ENCODE measurements at regions not wholly inside any gene's neighbourhood (a gene's known extent, or its start where the extent isn't known, plus 50 kb on each side); places are given as distances from the start of the nearest gene placed in this dataset.

GRCh38 chr18:69175681-69176080 is 225.0 kb upstream of the DOK6 start:
- no peak for DNase-seq
- H3F3A ChIP-seq (ENCODE audit: insufficient read depth, low read depth): no peaks in the 10 kb centered on the region
- no peak overlapping the region for H3K4me3 ChIP-seq
- H3K9me2 ChIP-seq (ENCODE audit: insufficient read depth): no peaks in the 10 kb centered on the region
- no peak for TF ChIP-seq CTCF (conservative IDR thresholded peaks at IDR 0.05)
- TF ChIP-seq EZH2 (IDR thresholded peaks at IDR 0.05; ENCODE audit: low read depth): no peak
- ChIA-PET POLR2A (ENCODE audit: unreplicated experiment) (no interaction called here), CTCF (no interaction called here)
- H3K4me2 ChIP-seq: no peak overlapping the region
- H3K4me1 ChIP-seq (replicated peaks; ENCODE audit: insufficient read depth): peaks cover 6% of the 10 kb centered on the region
- no peak overlapping the region for H3K27ac ChIP-seq
- no peaks in the 10 kb centered on the region for H4K20me1 ChIP-seq (ENCODE audit: insufficient read depth)
- intact Hi-C loops (cut with micrococcal nuclease; ENCODE audit: unreplicated experiment): no loop called here
- H3K79me2 ChIP-seq (ENCODE audit: low read depth): no peaks in the 10 kb centered on the region
- no TSS peak for BruUV-seq (replicated peaks)
- H3K27me3 ChIP-seq (ENCODE audit: insufficient read depth, low read depth): no peaks in the 10 kb centered on the region
- H2AFZ ChIP-seq: no peak overlapping the region
- no peaks in the 10 kb centered on the region for H3K36me3 ChIP-seq (ENCODE audit: low read depth)
- peaks cover 10% of the 10 kb centered on the region; the same call in 1 of the 2 replicates for H3K9me3 ChIP-seq (ENCODE audit: insufficient read depth, low read depth)

- H3K27ac ChIP-seq: no peak overlapping the region
- TF ChIP-seq CTCF (conservative IDR thresholded peaks at IDR 0.05): no peak
- no peak for TF ChIP-seq EZH2 (IDR thresholded peaks at IDR 0.05; ENCODE audit: low read depth)
- no peaks in the 10 kb centered on the region for H4K20me1 ChIP-seq (ENCODE audit: insufficient read depth)
- H3K79me2 ChIP-seq (ENCODE audit: low read depth): no peaks in the 10 kb centered on the region
- intact Hi-C loops (cut with micrococcal nuclease; ENCODE audit: unreplicated experiment): no loop called here
- no peaks in the 10 kb centered on the region for H3K9me2 ChIP-seq (ENCODE audit: insufficient read depth)
- H2AFZ ChIP-seq: 0 out of 2 replicates have a peak overlapping the region, but pooled peaks have one; percentile 28
- 0 out of 2 replicates have a peak, but pooled peaks cover 9% of the 10 kb centered on the region for H3K9me3 ChIP-seq (ENCODE audit: insufficient read depth, low read depth)
- no peaks in the 10 kb centered on the region for H3K27me3 ChIP-seq (ENCODE audit: insufficient read depth, low read depth)
- no peak for DNase-seq
- no peak overlapping the region for H3K4me3 ChIP-seq
- H3K4me2 ChIP-seq: no peak overlapping the region
- H3K4me1 ChIP-seq (replicated peaks; ENCODE audit: insufficient read depth): peaks cover 3% of the 10 kb centered on the region
- H3F3A ChIP-seq (ENCODE audit: insufficient read depth, low read depth): no peaks in the 10 kb centered on the region
- ChIA-PET POLR2A (ENCODE audit: unreplicated experiment) (no interaction called here), CTCF (no interaction called here)
- no TSS peak for BruUV-seq (replicated peaks)
- H3K36me3 ChIP-seq (ENCODE audit: low read depth): no peaks in the 10 kb centered on the region
Observed at GRCh38 chr18:69176741-69177140, 223.9 kb upstream of the DOK6 start.

- CTCF ChIA-PET: no interaction called here
- no peaks in the 10 kb centered on the region for H3K9me2 ChIP-seq (ENCODE audit: insufficient read depth)
- no peaks in the 10 kb centered on the region for H4K20me1 ChIP-seq (ENCODE audit: insufficient read depth)
- 0 out of 2 replicates have a peak, but pooled peaks cover 9% of the 10 kb centered on the region for H3K9me3 ChIP-seq (ENCODE audit: insufficient read depth, low read depth)
- no peak overlapping the region for H3K27ac ChIP-seq
- POLR2A ChIA-PET (ENCODE audit: unreplicated experiment): no interaction called here
- DNase-seq: no peak
- no peaks in the 10 kb centered on the region for H3K36me3 ChIP-seq (ENCODE audit: low read depth)
- no TSS peak for BruUV-seq (replicated peaks)
- no peaks in the 10 kb centered on the region for H3K79me2 ChIP-seq (ENCODE audit: low read depth)
- intact Hi-C loops (cut with micrococcal nuclease; ENCODE audit: unreplicated experiment): no loop called here
- H3F3A ChIP-seq (ENCODE audit: insufficient read depth, low read depth): no peaks in the 10 kb centered on the region
- no peak overlapping the region for H3K4me3 ChIP-seq
- H3K4me2 ChIP-seq: no peak overlapping the region
- TF ChIP-seq CTCF (conservative IDR thresholded peaks at IDR 0.05) (no peak), EZH2 (IDR thresholded peaks at IDR 0.05; ENCODE audit: low read depth) (no peak)
- H2AFZ ChIP-seq: no peak overlapping the region
- H3K4me1 ChIP-seq (replicated peaks; ENCODE audit: insufficient read depth): no peaks in the 10 kb centered on the region
- H3K27me3 ChIP-seq (ENCODE audit: insufficient read depth, low read depth): no peaks in the 10 kb centered on the region
Observed at GRCh38 chr18:69177702-69178101, 223.0 kb upstream of the DOK6 start.
